MM.1S (cell line): ENCODE measurements at regions not wholly inside any gene's neighbourhood (a gene's known extent, or its start where the extent isn't known, plus 50 kb on each side); places are given as distances from the start of the nearest gene placed in this dataset.

Experiments used
- EZH2phosphoT487 ChIP-seq: fragments of 300-600 bp; sonication (generic); IDR thresholded peaks from 2 replicates; pipeline ENCODE4 v1.6.1; 2018; ENCODE audit warnings: antibody characterized with exemption, low read length
- TF ChIP-seq, protein P1 (sequence below): fragments of 300-600 bp; sonication (generic); IDR thresholded peaks from 2 replicates; pipeline ENCODE4 v1.5.1; 2016; ENCODE audit warnings: antibody characterized with exemption, low read length, mixed read lengths

DNA sequence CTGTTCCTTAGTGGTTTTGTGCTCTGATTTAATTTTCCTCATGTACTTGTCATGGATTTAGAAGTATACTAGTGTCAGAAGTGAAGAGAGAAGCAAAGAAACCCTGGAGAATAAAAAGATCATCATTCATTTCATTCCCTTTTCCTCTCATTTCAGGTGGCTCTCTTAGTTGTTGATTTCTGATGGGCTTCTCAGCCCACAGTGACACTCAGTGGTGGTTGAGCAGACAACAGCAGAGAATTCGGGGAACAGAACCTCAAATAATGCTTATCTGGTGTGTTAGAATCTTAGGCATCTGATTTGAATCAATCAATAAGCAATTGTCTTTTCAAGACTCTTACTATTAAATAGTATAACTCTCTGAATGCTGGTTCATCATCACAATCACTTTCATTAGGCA is 1289.4 kb downstream of the FAM181B start:
- TF ChIP-seq, protein P1, sequence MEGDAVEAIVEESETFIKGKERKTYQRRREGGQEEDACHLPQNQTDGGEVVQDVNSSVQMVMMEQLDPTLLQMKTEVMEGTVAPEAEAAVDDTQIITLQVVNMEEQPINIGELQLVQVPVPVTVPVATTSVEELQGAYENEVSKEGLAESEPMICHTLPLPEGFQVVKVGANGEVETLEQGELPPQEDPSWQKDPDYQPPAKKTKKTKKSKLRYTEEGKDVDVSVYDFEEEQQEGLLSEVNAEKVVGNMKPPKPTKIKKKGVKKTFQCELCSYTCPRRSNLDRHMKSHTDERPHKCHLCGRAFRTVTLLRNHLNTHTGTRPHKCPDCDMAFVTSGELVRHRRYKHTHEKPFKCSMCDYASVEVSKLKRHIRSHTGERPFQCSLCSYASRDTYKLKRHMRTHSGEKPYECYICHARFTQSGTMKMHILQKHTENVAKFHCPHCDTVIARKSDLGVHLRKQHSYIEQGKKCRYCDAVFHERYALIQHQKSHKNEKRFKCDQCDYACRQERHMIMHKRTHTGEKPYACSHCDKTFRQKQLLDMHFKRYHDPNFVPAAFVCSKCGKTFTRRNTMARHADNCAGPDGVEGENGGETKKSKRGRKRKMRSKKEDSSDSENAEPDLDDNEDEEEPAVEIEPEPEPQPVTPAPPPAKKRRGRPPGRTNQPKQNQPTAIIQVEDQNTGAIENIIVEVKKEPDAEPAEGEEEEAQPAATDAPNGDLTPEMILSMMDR = peak; percentile 66
- no peak for TF ChIP-seq EZH2phosphoT487
